ENCODE measurements at regions not wholly inside any gene's neighbourhood (a gene's known extent, or its start where the extent isn't known, plus 50 kb on each side); places are given as distances from the start of the nearest gene placed in this dataset.
A peak's percentile ranks its signal among the peaks of the same experiment; 100 is the strongest.

GRCh38 chr12:115341442-115341841, 657.5 kb upstream of the TBX3 start:
- peak; percentile 18 for DNase-seq

DNA sequence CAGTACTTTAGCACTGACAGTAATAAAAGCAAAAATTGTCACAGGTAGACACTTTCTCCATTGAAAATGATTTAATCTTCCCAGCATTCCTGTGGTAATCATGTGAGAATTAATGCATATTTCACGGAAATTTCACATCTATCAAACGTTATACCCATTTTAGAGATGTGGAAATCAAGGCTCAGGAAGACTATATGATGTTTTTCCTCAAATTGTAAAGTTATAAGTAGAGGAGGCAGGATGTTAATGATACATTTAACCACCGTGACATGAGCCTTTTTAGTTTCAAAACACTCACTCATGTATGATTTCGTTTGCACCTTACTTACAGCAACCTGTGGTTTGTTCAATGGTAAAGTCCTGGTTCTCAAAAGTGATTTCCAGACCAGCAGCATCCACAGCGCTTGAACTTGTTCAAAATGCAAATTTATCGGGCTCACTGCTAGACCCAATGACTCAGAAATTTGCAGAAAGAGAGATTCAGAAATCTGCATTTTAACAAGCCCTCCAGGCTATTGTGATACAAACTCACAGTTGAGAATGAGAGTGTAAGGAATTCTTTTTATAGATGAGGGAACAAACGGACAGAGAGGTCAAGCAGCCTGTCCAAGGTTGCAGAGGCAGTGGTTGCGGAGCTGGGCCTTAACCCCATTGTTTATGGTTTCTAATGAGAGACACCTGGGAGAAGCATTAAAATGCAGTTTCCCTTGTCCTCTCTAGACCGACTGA, 654.8 kb upstream of the TBX3 start:
- no peak for DNase-seq

GRCh38 chr12:115337693-115338543, 653.9 kb upstream of the TBX3 start:
- peak; percentile 15 for DNase-seq

GRCh38 chr12:115336506-115336905, 652.5 kb upstream of the TBX3 start:
- DNase-seq: no peak

DNA sequence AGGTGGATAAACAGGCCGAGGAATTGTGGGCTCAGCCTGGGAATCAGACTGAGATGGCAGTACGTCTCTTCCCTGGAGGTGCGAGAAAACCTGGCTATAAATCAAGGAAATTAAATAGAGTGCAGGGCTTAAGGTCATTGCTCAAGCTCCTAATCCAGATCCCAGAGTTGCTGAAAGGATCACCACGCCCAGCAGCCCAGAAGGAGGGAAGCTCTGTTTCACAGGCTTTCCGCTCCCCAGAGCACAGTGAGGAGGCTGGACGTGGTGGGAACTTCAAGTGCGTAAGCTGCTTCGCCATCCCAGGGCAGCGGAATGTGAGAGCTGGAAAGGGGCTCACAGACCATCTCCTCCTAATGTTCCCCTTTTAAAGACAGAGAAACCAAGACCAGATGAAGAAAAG, 651.6 kb upstream of the TBX3 start:
- DNase-seq: no peak

DNA sequence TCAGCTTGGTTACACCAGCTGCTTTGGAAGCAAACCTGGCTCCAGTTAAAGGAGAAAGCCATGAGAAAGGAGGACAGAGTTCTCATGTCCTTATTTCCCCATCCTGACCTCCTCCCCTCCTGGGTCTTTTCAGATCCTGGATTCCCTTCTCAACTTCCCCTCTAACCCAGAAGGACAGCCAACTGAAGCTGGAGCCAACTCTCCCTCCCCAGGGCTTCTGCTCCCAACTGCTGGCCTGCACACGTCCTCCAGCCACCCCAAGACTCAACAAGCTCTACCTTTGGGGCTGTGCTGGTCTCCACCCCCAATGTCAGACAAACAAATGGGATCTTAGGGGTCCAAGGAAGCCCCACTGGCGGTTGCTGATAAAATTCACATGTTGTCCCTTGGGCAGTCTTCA, 651.1 kb upstream of the TBX3 start:
- DNase-seq: no peak

DNA sequence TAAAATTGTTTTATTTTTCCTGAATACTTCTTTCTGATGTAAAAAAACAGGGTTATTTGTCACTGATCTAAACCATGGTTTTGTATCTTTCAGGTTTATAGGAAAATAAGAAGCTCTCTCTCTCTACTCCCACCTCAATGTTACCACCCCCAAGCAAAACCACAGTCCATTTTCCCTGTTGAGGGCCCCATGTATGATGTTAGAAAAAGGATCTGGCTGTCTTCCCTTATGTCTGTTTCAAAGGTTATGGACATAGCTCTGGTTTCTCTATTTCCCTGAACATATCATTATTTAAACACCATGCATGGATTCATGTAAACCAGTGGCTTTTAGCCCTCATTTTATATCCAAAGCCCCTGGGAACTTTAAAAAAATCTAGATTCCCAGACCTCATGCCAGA, 649.0 kb upstream of the TBX3 start:
- no peak for DNase-seq

DNA sequence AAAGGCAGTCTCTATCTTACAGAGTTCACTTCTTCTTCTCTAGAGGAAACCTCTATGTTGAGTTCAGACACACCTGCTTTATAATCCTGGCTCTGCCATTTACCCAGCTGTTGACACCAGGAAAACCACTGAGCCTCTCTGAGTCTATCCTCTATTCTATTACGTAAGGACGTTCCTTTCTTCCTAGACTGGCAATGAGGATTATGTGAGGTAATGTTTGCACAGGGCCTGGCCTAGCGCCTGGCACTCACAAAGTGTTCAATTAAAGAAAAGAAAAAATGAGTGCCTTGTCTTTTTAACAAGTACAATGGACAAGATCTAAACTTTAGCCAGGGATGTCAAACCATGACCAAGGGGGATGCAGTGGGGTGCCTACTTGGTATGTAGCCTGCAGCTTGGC, 641.9 kb upstream of the TBX3 start:
- peak; percentile 72 for DNase-seq

DNA sequence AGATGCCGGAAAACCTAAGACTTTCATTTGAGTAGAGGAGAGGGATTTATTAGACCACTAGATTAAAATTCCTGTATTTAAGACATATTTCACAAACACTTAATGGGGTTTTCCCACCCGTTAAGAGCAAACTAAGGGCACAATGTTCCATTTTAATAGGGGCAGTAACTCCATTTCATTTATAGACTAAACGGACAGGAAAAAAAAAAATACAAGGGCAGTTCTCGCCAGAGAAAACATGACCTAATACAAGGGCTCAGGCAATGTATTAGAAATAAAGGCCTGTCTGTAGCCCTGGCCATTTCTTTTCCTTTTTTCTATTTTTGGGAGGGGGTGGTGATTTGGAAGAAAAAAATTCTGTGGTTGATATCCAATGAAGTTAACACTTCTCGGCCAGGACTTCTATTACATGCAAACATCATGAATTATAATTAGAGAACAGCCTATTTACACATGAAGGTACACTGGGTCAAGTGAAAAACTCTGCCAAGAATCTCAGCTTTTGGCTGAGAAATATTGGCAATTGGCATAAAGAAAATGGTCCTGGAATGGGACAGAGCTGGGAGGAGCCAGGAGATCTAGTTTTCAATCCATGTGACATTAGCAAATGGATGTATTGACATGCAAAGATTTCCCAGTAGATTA, 641.1 kb upstream of the TBX3 start:
- DNase-seq: no peak

- DNase-seq: no peak
Measured at GRCh38 chr12:115323223-115323905, 639.4 kb upstream of the TBX3 start.

- no peak for DNase-seq
Measured at GRCh38 chr12:115322275-115322674, 638.3 kb upstream of the TBX3 start.

GRCh38 chr12:115320967-115321366, 637.0 kb upstream of the TBX3 start:
- DNase-seq: no peak

GRCh38 chr12:115320451-115320850, 636.5 kb upstream of the TBX3 start:
- no peak for DNase-seq

- no peak for DNase-seq
Measured at GRCh38 chr12:115319446-115320040, 635.6 kb upstream of the TBX3 start.

GRCh38 chr12:115313929-115314328, 630.0 kb upstream of the TBX3 start:
- DNase-seq: no peak

GRCh38 chr12:115312901-115313300, 628.9 kb upstream of the TBX3 start:
- DNase-seq: peak; percentile 42

DNA sequence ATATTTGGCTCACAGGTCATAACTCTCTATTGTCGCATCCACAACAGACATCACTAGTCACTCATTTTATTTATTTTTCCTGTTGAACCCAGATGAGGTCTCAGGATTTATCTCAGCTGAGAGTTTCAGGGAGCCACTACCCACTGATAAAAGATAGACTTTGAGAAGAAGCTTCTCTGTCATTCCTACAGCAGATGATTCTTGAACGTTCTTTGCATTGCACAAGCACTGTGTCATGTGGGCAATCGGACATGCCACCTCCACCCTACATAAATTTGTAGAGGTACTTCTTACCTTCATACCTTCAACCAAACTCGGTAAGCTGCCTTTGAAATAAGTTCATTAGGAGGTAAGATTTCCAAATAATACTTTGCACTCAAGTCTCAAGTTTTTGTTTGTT, 627.9 kb upstream of the TBX3 start:
- DNase-seq: no peak

- DNase-seq: no peak
Measured at GRCh38 chr12:115308918-115309317, 624.9 kb upstream of the TBX3 start.

- DNase-seq: no peak
Measured at GRCh38 chr12:115306380-115306779, 622.4 kb upstream of the TBX3 start.

DNA sequence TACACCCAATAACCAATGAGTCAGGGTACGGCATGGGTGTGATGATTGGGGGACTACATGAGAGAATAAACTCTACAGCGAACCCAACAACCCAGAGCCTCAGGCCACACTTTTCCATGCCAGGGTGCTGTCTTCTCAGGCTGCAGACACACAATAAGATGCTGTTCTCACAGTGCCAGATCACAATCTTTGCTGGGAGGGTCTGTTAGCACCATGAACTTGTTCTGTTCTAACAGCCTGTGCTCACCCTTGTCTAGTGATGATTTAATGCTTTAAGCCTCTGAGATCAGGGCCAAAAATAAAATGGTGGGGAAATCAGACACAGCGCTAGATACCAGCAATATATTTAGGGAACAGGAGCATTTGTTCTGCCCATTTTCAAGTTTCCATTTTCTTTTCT, 621.9 kb upstream of the TBX3 start:
- DNase-seq: no peak

DNA sequence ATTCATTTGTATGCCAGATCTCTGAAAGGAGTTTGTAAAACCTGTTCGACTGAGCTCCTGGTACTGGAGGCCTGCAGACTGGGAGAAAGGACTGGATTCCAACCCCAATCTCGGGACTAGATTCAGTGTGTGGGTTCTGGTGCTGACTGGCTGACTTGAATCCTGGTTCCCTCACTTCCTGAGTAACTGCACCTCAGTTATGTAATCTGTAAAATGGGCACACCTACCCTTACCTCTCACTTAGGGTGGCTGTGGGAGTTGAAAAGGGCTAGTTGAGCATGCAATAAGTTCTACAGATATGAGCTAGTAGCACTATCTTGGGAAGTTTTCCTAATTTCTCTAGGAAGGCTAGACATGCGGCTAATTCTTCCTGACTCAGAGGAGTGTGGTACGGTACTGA, 621.3 kb upstream of the TBX3 start:
- DNase-seq: no peak

DNA sequence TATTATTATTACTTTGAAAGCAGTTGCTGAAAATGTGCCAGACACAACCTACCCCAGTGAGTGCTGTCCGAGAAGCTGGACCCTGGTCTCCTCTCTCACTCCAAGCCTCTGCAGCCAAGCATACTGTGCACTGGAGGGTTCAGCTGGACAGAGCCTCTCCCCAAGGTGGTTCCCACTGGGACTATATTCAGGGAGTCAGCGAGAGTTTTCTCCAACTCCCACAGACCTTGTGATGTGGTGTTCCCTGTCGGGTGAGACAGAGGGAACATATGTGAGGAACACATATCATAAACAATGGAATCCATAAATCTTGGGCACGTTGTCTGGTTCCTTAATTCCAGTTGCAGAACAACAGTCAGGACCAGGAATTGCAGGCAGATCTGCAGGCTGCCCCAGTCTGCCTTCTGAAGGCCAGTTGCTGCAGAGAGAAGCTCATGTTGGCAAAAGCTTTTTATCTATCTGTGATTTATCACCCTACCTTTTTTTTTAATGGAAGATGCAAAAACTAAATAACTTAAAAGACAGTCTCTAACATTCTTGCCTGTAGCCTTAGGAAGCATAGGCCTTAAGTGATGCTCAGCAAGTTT, 619.8 kb upstream of the TBX3 start:
- DNase-seq: no peak

- no peak for DNase-seq
Measured at GRCh38 chr12:115297445-115297844, 613.5 kb upstream of the TBX3 start.

All from SHP77 treated with DMSO at 0.1 percent for 48 hours (cell line).